ENCODE measurements at regions not wholly inside any gene's neighbourhood (a gene's known extent, or its start where the extent isn't known, plus 50 kb on each side); places are given as distances from the start of the nearest gene placed in this dataset.
"Not testable (repeated sequence)": the region's sequence is repeated elsewhere in the genome, so short reads cannot be mapped to it uniquely, and the experiment has no call there.

- no peak for DNase-seq
Observed at GRCh38 chr20:55143601-55144000, 668.2 kb downstream of the DOK5 start.

GRCh38 chr20:55142932-55143331 lies 667.5 kb downstream of the DOK5 start:
- no peak for DNase-seq

GRCh38 chr20:55140631-55141030 lies 665.2 kb downstream of the DOK5 start:
- no peak for DNase-seq

- DNase-seq = no peak
Observed at GRCh38 chr20:55139173-55139765, 663.9 kb downstream of the DOK5 start.

GRCh38 chr20:55135923-55136322 lies 660.5 kb downstream of the DOK5 start:
- DNase-seq = no peak

- DNase-seq = no peak
Observed at GRCh38 chr20:55132523-55132922, 657.1 kb downstream of the DOK5 start.

GRCh38 chr20:55117577-55117976 lies 642.2 kb downstream of the DOK5 start:
- DNase-seq = not testable (repeated sequence)

- no peak for DNase-seq
Observed at GRCh38 chr20:55116598-55116997, 641.2 kb downstream of the DOK5 start.

GRCh38 chr20:55103188-55103587 lies 627.8 kb downstream of the DOK5 start:
- no peak for DNase-seq

- DNase-seq = no peak
Observed at GRCh38 chr20:55099251-55099650, 623.9 kb downstream of the DOK5 start.

- no peak for DNase-seq
Observed at GRCh38 chr20:55097621-55098020, 622.2 kb downstream of the DOK5 start.

GRCh38 chr20:55095745-55096400 lies 620.5 kb downstream of the DOK5 start:
- DNase-seq = no peak

GRCh38 chr20:55094353-55094861 lies 619.0 kb downstream of the DOK5 start:
- no peak for DNase-seq

GRCh38 chr20:55090286-55090685 lies 614.9 kb downstream of the DOK5 start:
- DNase-seq = no peak

GRCh38 chr20:55086421-55086820 lies 611.0 kb downstream of the DOK5 start:
- no peak for DNase-seq

GRCh38 chr20:55079917-55080316 lies 604.5 kb downstream of the DOK5 start:
- DNase-seq = no peak

GRCh38 chr20:55074266-55074840 lies 599.0 kb downstream of the DOK5 start:
- DNase-seq = not testable (repeated sequence)

- DNase-seq = no peak
Observed at GRCh38 chr20:55070001-55070400, 594.6 kb downstream of the DOK5 start.

- no peak for DNase-seq
Observed at GRCh38 chr20:55067158-55067825, 591.9 kb downstream of the DOK5 start.

GRCh38 chr20:55058938-55059337 lies 583.5 kb downstream of the DOK5 start:
- no peak for DNase-seq

GRCh38 chr20:55057779-55058415 lies 582.5 kb downstream of the DOK5 start:
- DNase-seq = no peak

- DNase-seq = no peak
Observed at GRCh38 chr20:55054453-55054852, 579.1 kb downstream of the DOK5 start.

GRCh38 chr20:55053389-55053788 lies 578.0 kb downstream of the DOK5 start:
- DNase-seq = no peak

Measured in suppressor macrophage (primary cell).